Progenitor cell of endocrine pancreas (in vitro differentiated cells): ENCODE measurements at regions not wholly inside any gene's neighbourhood (a gene's known extent, or its start where the extent isn't known, plus 50 kb on each side); places are given as distances from the start of the nearest gene placed in this dataset.

ENCODE experiments used
- DNase-seq: peaks from one replicate; pipeline ENCODE4 v3.0.0; 2021; ENCODE audit warnings: low spot score; ENCODE audit not compliant: unreplicated experiment
- H3K27ac Mint-ChIP-seq: 2 replicates; pipeline ENCODE4 v1.8.0; 2021; ENCODE audit warnings: mild to moderate bottlenecking, moderate library complexity, mixed read lengths
- H3K27me3 Mint-ChIP-seq: 2 replicates; pipeline ENCODE4 v1.8.0; 2021; ENCODE audit warnings: mixed read lengths
- H3K36me3 Mint-ChIP-seq: 2 replicates; pipeline ENCODE4 v1.8.0; 2022; ENCODE audit warnings: mixed read lengths; ENCODE audit not compliant: insufficient read depth
- H3K4me1 Mint-ChIP-seq: 2 replicates; pipeline ENCODE4 v1.8.0; 2021; ENCODE audit warnings: low read depth, mixed read lengths
- H3K4me3 Mint-ChIP-seq: 2 replicates; pipeline ENCODE4 v1.8.0; 2021; ENCODE audit warnings: low read depth, mild to moderate bottlenecking, moderate library complexity, mixed read lengths
- H3K9me3 Mint-ChIP-seq: 2 replicates; pipeline ENCODE4 v1.8.0; 2021; ENCODE audit warnings: low read depth, mixed read lengths
- CTCF ChIP-seq: fragments of 200-600 bp; sonication (generic); IDR thresholded peaks from one replicate; pipeline ENCODE4 v1.5.0; 2021; ENCODE audit warnings: antibody characterized with exemption, mild to moderate bottlenecking; ENCODE audit not compliant: unreplicated experiment

GRCh38 chr18:39403121-39403520 is 1837.5 kb upstream of the CELF4 start:
- no peaks in the 10 kb centered on the region for H3K27me3 Mint-ChIP-seq
- H3K4me1 Mint-ChIP-seq, result no peaks in the 10 kb centered on the region
- no peaks in the 10 kb centered on the region for H3K9me3 Mint-ChIP-seq
- TF ChIP-seq CTCF, result no peak
- H3K27ac Mint-ChIP-seq, result no peak overlapping the region
- no peak overlapping the region for H3K4me3 Mint-ChIP-seq
- H3K36me3 Mint-ChIP-seq, result no peaks in the 10 kb centered on the region
- DNase-seq, result no peak

GRCh38 chr18:39399662-39400061 is 1834.1 kb upstream of the CELF4 start:
- no peaks in the 10 kb centered on the region for H3K27me3 Mint-ChIP-seq
- peaks cover 12% of the 10 kb centered on the region for H3K9me3 Mint-ChIP-seq
- H3K4me1 Mint-ChIP-seq, result no peaks in the 10 kb centered on the region
- no peak for DNase-seq
- H3K36me3 Mint-ChIP-seq, result no peaks in the 10 kb centered on the region
- H3K4me3 Mint-ChIP-seq, result no peak overlapping the region
- H3K27ac Mint-ChIP-seq, result no peak overlapping the region
- TF ChIP-seq CTCF, result no peak

- DNase-seq, result no peak
- Mint-ChIP-seq H3K4me1 (no peaks in the 10 kb centered on the region), H3K9me3 (peaks cover 36% of the 10 kb centered on the region), H3K27me3 (no peaks in the 10 kb centered on the region), H3K36me3 (peaks cover 2% of the 10 kb centered on the region), H3K4me3 (no peak overlapping the region), H3K27ac (no peak overlapping the region)
- TF ChIP-seq CTCF, result no peak
Observed at GRCh38 chr18:39396168-39396567, 1830.6 kb upstream of the CELF4 start.

- Mint-ChIP-seq H3K27ac (no peak overlapping the region), H3K9me3 (peaks cover 30% of the 10 kb centered on the region), H3K27me3 (no peaks in the 10 kb centered on the region), H3K4me3 (no peak overlapping the region), H3K36me3 (peaks cover 5% of the 10 kb centered on the region), H3K4me1 (no peaks in the 10 kb centered on the region)
- DNase-seq, result no peak
- TF ChIP-seq CTCF, result no peak
Observed at GRCh38 chr18:39389800-39390379, 1824.3 kb upstream of the CELF4 start.

GRCh38 chr18:39380866-39381265 is 1815.3 kb upstream of the CELF4 start:
- no peaks in the 10 kb centered on the region for H3K27me3 Mint-ChIP-seq
- peaks cover under 1% of the 10 kb centered on the region for H3K4me1 Mint-ChIP-seq
- no peak for DNase-seq
- no peaks in the 10 kb centered on the region for H3K36me3 Mint-ChIP-seq
- no peaks in the 10 kb centered on the region for H3K9me3 Mint-ChIP-seq
- no peak overlapping the region for H3K4me3 Mint-ChIP-seq
- no peak for TF ChIP-seq CTCF
- H3K27ac Mint-ChIP-seq, result peak overlapping the region; percentile 74
